Loucy (cell line): ENCODE measurements at regions not wholly inside any gene's neighbourhood (a gene's known extent, or its start where the extent isn't known, plus 50 kb on each side); places are given as distances from the start of the nearest gene placed in this dataset.
"Not testable (repeated sequence)": the region's sequence is repeated elsewhere in the genome, so short reads cannot be mapped to it uniquely, and the experiment has no call there.

Source experiments
- H2AFZ ChIP-seq: fragments of 200-600 bp; sonication (generic); 2 replicates; pipeline ENCODE4 v1.6.0; 2016; ENCODE audit warnings: antibody characterized with exemption, mild to moderate bottlenecking, low read length, moderate library complexity
- H3F3A ChIP-seq: fragments of 200-600 bp; 2 replicates; pipeline ENCODE4 v1.6.0; 2016; ENCODE audit warnings: antibody characterized with exemption, low read depth, mild to moderate bottlenecking
- H3K27me3 ChIP-seq: fragments of 200-600 bp; sonication (generic); 2 replicates; pipeline ENCODE4 v1.6.1; 2014; ENCODE audit warnings: low read length, mild to moderate bottlenecking; ENCODE audit not compliant: insufficient read depth, poor library complexity, severe bottlenecking
- H3K36me3 ChIP-seq: fragments of 200-600 bp; sonication (generic); 2 replicates; pipeline ENCODE4 v1.6.1; 2016; ENCODE audit warnings: low read length; ENCODE audit not compliant: insufficient read depth
- H3K4me1 ChIP-seq: fragments of 200-600 bp; sonication (generic); 2 replicates; pipeline ENCODE4 v1.5.1; 2014; ENCODE audit warnings: low read length, mild to moderate bottlenecking; ENCODE audit not compliant: insufficient read depth, poor library complexity, severe bottlenecking
- H3K4me2 ChIP-seq: fragments of 200-600 bp; sonication (generic); 2 replicates; pipeline ENCODE4 v1.6.0; 2014; ENCODE audit warnings: antibody characterized with exemption, low read length, low read depth, mild to moderate bottlenecking; ENCODE audit not compliant: poor library complexity, severe bottlenecking
- H3K4me3 ChIP-seq: fragments of 200-600 bp; sonication (generic); 2 replicates; pipeline ENCODE4 v1.5.1; 2014; ENCODE audit warnings: low read length, mild to moderate bottlenecking, mixed read lengths; ENCODE audit not compliant: poor library complexity, severe bottlenecking
- H3K79me2 ChIP-seq: fragments of 200-600 bp; sonication (generic); 2 replicates; pipeline ENCODE4 v1.6.1; 2014; ENCODE audit warnings: low read length; ENCODE audit not compliant: insufficient read depth
- H3K9ac ChIP-seq: fragments of 200-600 bp; sonication (generic); 2 replicates; pipeline ENCODE4 v1.6.0; 2014; ENCODE audit warnings: mild to moderate bottlenecking, low read depth, low read length, moderate library complexity; ENCODE audit not compliant: poor library complexity, severe bottlenecking
- H3K9me2 ChIP-seq: fragments of 200-600 bp; sonication (generic); replicated peaks from 2 replicates; pipeline ENCODE4 v1.6.1; 2016; ENCODE audit warnings: low read depth, low read length, mixed read lengths
- H3K9me3 ChIP-seq: fragments of 200-600 bp; sonication (generic); 2 replicates; pipeline ENCODE4 v1.6.1; 2014; ENCODE audit warnings: mild to moderate bottlenecking, antibody characterized with exemption, low read length, low read depth; ENCODE audit not compliant: insufficient read depth
- H4K20me1 ChIP-seq: fragments of 200-600 bp; sonication (generic); 2 replicates; pipeline ENCODE4 v1.6.0; 2014; ENCODE audit warnings: antibody characterized with exemption, low read length, mild to moderate bottlenecking; ENCODE audit not compliant: insufficient read depth, poor library complexity, severe bottlenecking
- CTCF ChIP-seq: fragments of 200-600 bp; sonication (generic); conservative IDR thresholded peaks from 2 replicates; pipeline ENCODE4 v1.5.1; 2014; ENCODE audit warnings: mild to moderate bottlenecking, antibody characterized with exemption, low read length
- EZH2phosphoT487 ChIP-seq: fragments of 200-600 bp; IDR thresholded peaks from 2 replicates; pipeline ENCODE4 v1.6.1; 2018; ENCODE audit warnings: antibody characterized with exemption, mild to moderate bottlenecking, moderate library complexity, borderline replicate concordance

- Histone ChIP-seq H3K4me3 (no peak overlapping the region), H3K9me3 (no peaks in the 10 kb centered on the region)
These were observed 118.2 kb upstream of the PRR16 start for GRCh38 chr5:120345947-120346346.

GRCh38 chr5:120351071-120351470 lies 113.0 kb upstream of the PRR16 start:
- not testable (repeated sequence) for H3K27me3 ChIP-seq, H2AFZ ChIP-seq, H3K4me3 ChIP-seq, H3K9me3 ChIP-seq, H3K9me2 ChIP-seq, H3K4me1 ChIP-seq, H3F3A ChIP-seq, H3K4me2 ChIP-seq, H3K36me3 ChIP-seq, H3K79me2 ChIP-seq, H3K9ac ChIP-seq, H4K20me1 ChIP-seq

More at GRCh38 chr5:120345947-120346346, 118.2 kb upstream of the PRR16 start:
- H2AFZ ChIP-seq = no peak overlapping the region
- no peak overlapping the region for H3K4me2 ChIP-seq
- no peaks in the 10 kb centered on the region for H3F3A ChIP-seq
- no peak overlapping the region for H3K9ac ChIP-seq
- TF ChIP-seq CTCF (no peak), EZH2phosphoT487 (no peak)
- no peaks in the 10 kb centered on the region for H3K4me1 ChIP-seq
- no peaks in the 10 kb centered on the region for H3K9me2 ChIP-seq
- no peaks in the 10 kb centered on the region for H3K36me3 ChIP-seq
- no peaks in the 10 kb centered on the region for H3K79me2 ChIP-seq
- no peaks in the 10 kb centered on the region for H4K20me1 ChIP-seq
- H3K27me3 ChIP-seq = no peaks in the 10 kb centered on the region

GRCh38 chr5:120354126-120354525 lies 110.0 kb upstream of the PRR16 start:
- no peak overlapping the region for H3K9ac ChIP-seq
- no peak overlapping the region for H3K4me3 ChIP-seq
- no peaks in the 10 kb centered on the region for H3K9me2 ChIP-seq
- no peaks in the 10 kb centered on the region for H3K27me3 ChIP-seq
- H3K4me1 ChIP-seq = no peaks in the 10 kb centered on the region
- H2AFZ ChIP-seq = no peak overlapping the region
- H3K4me2 ChIP-seq = no peak overlapping the region
- H3K79me2 ChIP-seq = no peaks in the 10 kb centered on the region
- H4K20me1 ChIP-seq = no peaks in the 10 kb centered on the region
- no peaks in the 10 kb centered on the region for H3K36me3 ChIP-seq
- no peak for TF ChIP-seq EZH2phosphoT487
- TF ChIP-seq CTCF = no peak
- H3K9me3 ChIP-seq = no peaks in the 10 kb centered on the region
- no peaks in the 10 kb centered on the region for H3F3A ChIP-seq

GRCh38 chr5:120358949-120359348 lies 105.2 kb upstream of the PRR16 start:
- no peak overlapping the region for H2AFZ ChIP-seq
- H3K79me2 ChIP-seq = no peaks in the 10 kb centered on the region
- H3K36me3 ChIP-seq = no peaks in the 10 kb centered on the region
- H4K20me1 ChIP-seq = no peaks in the 10 kb centered on the region
- H3K9me3 ChIP-seq = no peaks in the 10 kb centered on the region
- no peak overlapping the region for H3K4me3 ChIP-seq
- TF ChIP-seq CTCF = no peak
- no peak for TF ChIP-seq EZH2phosphoT487
- H3K4me2 ChIP-seq = no peak overlapping the region
- H3F3A ChIP-seq = no peaks in the 10 kb centered on the region
- H3K4me1 ChIP-seq = no peaks in the 10 kb centered on the region
- no peak overlapping the region for H3K9ac ChIP-seq
- no peaks in the 10 kb centered on the region for H3K9me2 ChIP-seq
- H3K27me3 ChIP-seq = no peaks in the 10 kb centered on the region
